HL-60 (cell line): ENCODE measurements at regions not wholly inside any gene's neighbourhood (a gene's known extent, or its start where the extent isn't known, plus 50 kb on each side); places are given as distances from the start of the nearest gene placed in this dataset.

ENCODE experiments used
- DNase-seq, 2 experiments: peaks; one replicate each; pipeline ENCODE4 v3.0.0-alpha.2; 2010 to 2020; ENCODE audit warnings: low read depth in 1 of 2, low spot score in 1 of 2
- H3K27ac ChIP-seq: fragments of 250-450 bp; sonication (Bioruptor Pico); replicated peaks from 2 replicates; pipeline ENCODE4 v1.5.1; 2020; ENCODE audit warnings: mild to moderate bottlenecking, moderate library complexity
- H3K27me3 ChIP-seq: fragments of 250-450 bp; sonication (Bioruptor Pico); 2 replicates; pipeline ENCODE4 v1.5.1; 2021; ENCODE audit warnings: mild to moderate bottlenecking, moderate library complexity; ENCODE audit not compliant: insufficient read depth, poor library complexity, severe bottlenecking
- H3K4me3 ChIP-seq: replicated peaks from 2 replicates; pipeline ENCODE4 v1.5.1; 2011; ENCODE audit warnings: mild to moderate bottlenecking, control low read depth, low read length; ENCODE audit not compliant: insufficient read depth
- GABPA ChIP-seq: IDR thresholded peaks from 2 replicates; pipeline ENCODE4 v1.6.1; 2012; ENCODE audit warnings: low read depth
- POLR2AphosphoS5 ChIP-seq: IDR thresholded peaks from 2 replicates; pipeline ENCODE4 v1.6.1; 2012; ENCODE audit warnings: low read depth
- REST ChIP-seq: IDR thresholded peaks from 2 replicates; pipeline ENCODE4 v1.6.1; 2012; ENCODE audit warnings: low read depth; ENCODE audit not compliant: insufficient replicate concordance
- SPI1 ChIP-seq: IDR thresholded peaks from 2 replicates; pipeline ENCODE4 v1.6.1; 2012; ENCODE audit warnings: low read depth, mild to moderate bottlenecking, borderline replicate concordance
- TF ChIP-seq, protein P1 (sequence below): IDR thresholded peaks from one replicate; pipeline ENCODE4 v1.5.1; 2011; ENCODE audit warnings: low read length, control low read depth, inconsistent platforms; ENCODE audit not compliant: insufficient read depth

GRCh38 chr4:156576946-156577345 lies 394.7 kb downstream of the PDGFC start:
- H3K27me3 ChIP-seq, result no peaks in the 10 kb centered on the region
- TF ChIP-seq GABPA (no peak), SPI1 (no peak), REST (no peak), POLR2AphosphoS5 (no peak)
- H3K4me3 ChIP-seq, result no peak overlapping the region
- DNase-seq, result no peak
- H3K27ac ChIP-seq, result no peak overlapping the region

DNA sequence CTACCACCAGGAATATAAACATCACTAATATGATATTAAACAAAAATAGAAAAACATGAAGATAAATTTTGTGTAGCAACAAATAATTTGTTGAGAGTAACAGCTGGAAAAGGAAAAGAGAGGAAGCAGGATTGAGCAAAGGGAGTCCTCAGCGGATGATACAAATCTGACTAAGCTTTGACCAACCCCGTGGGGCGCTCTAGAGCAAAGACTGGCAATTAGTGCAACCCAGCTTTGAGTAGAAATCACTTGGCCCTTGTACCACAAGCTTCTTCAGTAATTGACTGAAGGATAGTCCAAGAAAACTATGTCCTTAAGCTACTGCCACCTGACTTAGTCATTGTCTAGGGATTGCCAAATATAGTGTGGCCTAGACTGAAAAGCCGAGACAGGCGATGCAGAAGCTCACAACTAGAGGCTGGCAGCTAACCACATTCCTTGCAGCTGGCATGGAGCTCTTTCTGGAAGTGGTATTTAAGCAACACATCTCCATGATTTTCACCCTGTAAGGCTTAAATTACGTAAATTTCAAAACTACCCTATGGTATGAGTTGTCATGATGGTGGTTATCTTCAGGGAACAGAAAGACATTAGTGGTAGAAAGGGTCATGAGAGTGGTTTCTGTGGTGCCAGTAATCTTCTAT lies 396.0 kb downstream of the PDGFC start:
- TF ChIP-seq REST, result no peak
- TF ChIP-seq SPI1, result no peak
- peak; percentile 57 for TF ChIP-seq POLR2AphosphoS5
- TF ChIP-seq, protein P1, sequence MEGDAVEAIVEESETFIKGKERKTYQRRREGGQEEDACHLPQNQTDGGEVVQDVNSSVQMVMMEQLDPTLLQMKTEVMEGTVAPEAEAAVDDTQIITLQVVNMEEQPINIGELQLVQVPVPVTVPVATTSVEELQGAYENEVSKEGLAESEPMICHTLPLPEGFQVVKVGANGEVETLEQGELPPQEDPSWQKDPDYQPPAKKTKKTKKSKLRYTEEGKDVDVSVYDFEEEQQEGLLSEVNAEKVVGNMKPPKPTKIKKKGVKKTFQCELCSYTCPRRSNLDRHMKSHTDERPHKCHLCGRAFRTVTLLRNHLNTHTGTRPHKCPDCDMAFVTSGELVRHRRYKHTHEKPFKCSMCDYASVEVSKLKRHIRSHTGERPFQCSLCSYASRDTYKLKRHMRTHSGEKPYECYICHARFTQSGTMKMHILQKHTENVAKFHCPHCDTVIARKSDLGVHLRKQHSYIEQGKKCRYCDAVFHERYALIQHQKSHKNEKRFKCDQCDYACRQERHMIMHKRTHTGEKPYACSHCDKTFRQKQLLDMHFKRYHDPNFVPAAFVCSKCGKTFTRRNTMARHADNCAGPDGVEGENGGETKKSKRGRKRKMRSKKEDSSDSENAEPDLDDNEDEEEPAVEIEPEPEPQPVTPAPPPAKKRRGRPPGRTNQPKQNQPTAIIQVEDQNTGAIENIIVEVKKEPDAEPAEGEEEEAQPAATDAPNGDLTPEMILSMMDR, result no peak
- H3K4me3 ChIP-seq, result no peak overlapping the region
- no peak overlapping the region for H3K27ac ChIP-seq
- DNase-seq, result peak in 1 of 2 experiments; percentile 31
- H3K27me3 ChIP-seq, result no peaks in the 10 kb centered on the region

DNA sequence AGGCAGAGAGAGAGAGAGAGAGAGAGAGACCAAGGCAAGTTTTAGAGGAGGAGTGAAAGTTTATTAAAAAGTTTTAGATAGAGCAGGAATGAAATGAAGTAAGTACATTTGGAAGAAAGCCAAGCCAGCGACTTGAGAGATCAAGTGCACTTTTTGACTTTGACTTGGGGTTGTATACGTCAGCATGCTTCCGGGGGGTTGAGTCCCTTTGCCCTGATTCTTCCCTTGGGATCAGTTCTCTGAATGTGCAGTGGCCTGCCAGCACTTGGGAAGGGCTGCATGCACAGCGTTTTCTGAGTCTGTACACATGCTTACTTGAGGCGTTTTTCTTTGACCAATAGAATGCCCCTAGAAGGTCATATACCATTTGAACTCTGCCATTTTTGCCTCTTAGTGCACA lies 400.5 kb downstream of the PDGFC start:
- no peak for DNase-seq

More for the DNA sequence above, 400.5 kb downstream of the PDGFC start:
- H3K27me3 ChIP-seq, result no peaks in the 10 kb centered on the region
- H3K27ac ChIP-seq, result no peak overlapping the region
- H3K4me3 ChIP-seq, result no peak overlapping the region
- TF ChIP-seq SPI1 (no peak), REST (no peak), POLR2AphosphoS5 (no peak), GABPA (no peak)
- TF ChIP-seq, protein P1, result no peak
